H1 (cell line): ENCODE measurements at regions not wholly inside any gene's neighbourhood (a gene's known extent, or its start where the extent isn't known, plus 50 kb on each side); places are given as distances from the start of the nearest gene placed in this dataset.

Experiments used
- CTCF ChIA-PET: fragments of 300-600 bp; sonication (Branson Sonifier 250); formaldehyde crosslinking; loops from one replicate; lab custom pipeline; 2021; ENCODE audit not compliant: partially characterized antibody; lab: Charles Lee
- POLR2A ChIA-PET: fragments of 300-600 bp; sonication (Branson Sonifier 250); formaldehyde crosslinking; loops from one replicate; lab custom pipeline; 2021; ENCODE audit warnings: inconsistent platforms; ENCODE audit not compliant: partially characterized antibody; lab: Charles Lee
- DNase-seq, 2 experiments: peaks; one replicate each; pipeline versions ENCODE4 v3.0.0 to v3.0.0-alpha.2; 2010 to 2022; ENCODE audit warnings: low spot score in 2 of 2, low read depth in 1 of 2, mixed read lengths in 1 of 2
- FAIRE-seq: peaks from 2 replicates; lab custom pipeline; 2011; peaks lifted over from hg19 to GRCh38; lab: Jason Lieb, UNC
- H2AFZ ChIP-seq: 2 replicates; pipeline ENCODE4 v1.8.1; 2012; ENCODE audit warnings: low read length, inconsistent platforms
- H2AK5ac ChIP-seq: 2 replicates; pipeline ENCODE4 v1.6.1; 2013; ENCODE audit warnings: low read depth, low read length
- H2BK120ac ChIP-seq: replicated peaks from 2 replicates; pipeline ENCODE3; 2013; ENCODE audit warnings: low read depth, low read length, inconsistent platforms
- H2BK12ac ChIP-seq: 2 replicates; pipeline ENCODE4 v1.6.1; 2013; ENCODE audit warnings: low read depth, low read length
- H2BK15ac ChIP-seq: 2 replicates; pipeline ENCODE4 v1.6.1; 2013; ENCODE audit warnings: low read length
- H2BK20ac ChIP-seq: 2 replicates; pipeline ENCODE4 v1.6.1; 2013; ENCODE audit warnings: low read length
- H2BK5ac ChIP-seq: 2 replicates; pipeline ENCODE4 v1.6.1; 2013; ENCODE audit warnings: low read depth, low read length
- H3K14ac ChIP-seq: 2 replicates; pipeline ENCODE4 v1.6.1; 2013; ENCODE audit warnings: inconsistent platforms; ENCODE audit not compliant: insufficient read length
- H3K18ac ChIP-seq: 2 replicates; pipeline ENCODE4 v1.6.1; 2013; ENCODE audit warnings: low read length; ENCODE audit errors: extremely low read depth
- H3K23ac ChIP-seq: 2 replicates; pipeline ENCODE4 v1.6.1; 2013; ENCODE audit warnings: inconsistent platforms; ENCODE audit not compliant: insufficient read length
- H3K23me2 ChIP-seq: 2 replicates; pipeline ENCODE4 v1.6.1; 2013; ENCODE audit warnings: low read depth, low read length
- H3K27ac ChIP-seq: 2 replicates; pipeline ENCODE4 v1.6.1; 2011; ENCODE audit warnings: low read depth, low read length, inconsistent platforms
- H3K27me3 ChIP-seq, 4 experiments: replicated peaks in 1 of 4; 1 replicate in 1 of 4; 2 replicates in 3 of 4; pipeline versions ENCODE4 v1.6.1 to v1.8.1; 2011 to 2013; ENCODE audit warnings: low read length in 3 of 4, mild to moderate bottlenecking in 3 of 4, inconsistent platforms in 2 of 4, mixed read lengths in 2 of 4, moderate library complexity in 1 of 4; ENCODE audit not compliant: control insufficient read depth in 3 of 4, insufficient read depth in 3 of 4; ENCODE audit errors: extremely low read depth in 1 of 4
- H3K36me3 ChIP-seq, 4 experiments: 2 replicates each; pipeline versions ENCODE4 v1.6.1 to v1.8.1; 2011 to 2013; ENCODE audit warnings: mild to moderate bottlenecking in 4 of 4, low read length in 3 of 4, moderate library complexity in 2 of 4, control low read depth in 1 of 4, inconsistent platforms in 1 of 4; ENCODE audit not compliant: insufficient read depth in 4 of 4, control insufficient read depth in 2 of 4
- H3K4ac ChIP-seq: replicated peaks from 2 replicates; pipeline ENCODE3; 2013; ENCODE audit warnings: low read length, low read depth, mixed read lengths, inconsistent platforms; ENCODE audit not compliant: insufficient read length
- H3K4me1 ChIP-seq, 4 experiments: replicated peaks in 1 of 4; 1 replicate in 1 of 4; 2 replicates in 3 of 4; pipeline versions ENCODE4 v1.6.1 to v1.8.1; 2011 to 2013; ENCODE audit warnings: low read length in 3 of 4, inconsistent platforms in 2 of 4, mixed read lengths in 1 of 4; ENCODE audit not compliant: insufficient read depth in 4 of 4, control insufficient read depth in 3 of 4
- H3K4me2 ChIP-seq, 2 experiments: 2 replicates each; pipeline versions ENCODE4 v1.6.1 to v1.8.1; 2011 to 2013; ENCODE audit warnings: low read depth in 2 of 2, low read length in 2 of 2, control low read depth in 1 of 2, inconsistent platforms in 1 of 2, mild to moderate bottlenecking in 1 of 2; ENCODE audit not compliant: insufficient read depth in 1 of 2
- H3K4me3 ChIP-seq, 4 experiments: fragments of 200-600, 300-600 bp in 1 of 4; sonication (generic), shearing (Covaris generic), sonication (Bioruptor Twin) in 1 of 4; 2 replicates each; pipeline versions ENCODE4 v1.5.1 to v1.8.1; 2011 to 2016; ENCODE audit warnings: low read length in 4 of 4, low read depth in 3 of 4, control low read depth in 2 of 4, inconsistent platforms in 2 of 4, mild to moderate bottlenecking in 2 of 4, mixed read lengths in 1 of 4, moderate library complexity in 1 of 4; ENCODE audit not compliant: insufficient read depth in 2 of 4; ENCODE audit errors: extremely low read depth in 1 of 4
- H3K56ac ChIP-seq: replicated peaks from 2 replicates; pipeline ENCODE3; 2013; ENCODE audit warnings: low read depth, mild to moderate bottlenecking, mixed read lengths, low read length, inconsistent platforms; ENCODE audit not compliant: insufficient read length
- H3K79me1 ChIP-seq: 2 replicates; pipeline ENCODE4 v1.6.1; 2013; ENCODE audit warnings: low read depth, low read length, control low read depth
- H3K79me2 ChIP-seq, 2 experiments: 2 replicates each; pipeline versions ENCODE4 v1.6.1 to v1.8.1; 2012 to 2013; ENCODE audit warnings: low read length in 2 of 2, mild to moderate bottlenecking in 2 of 2, inconsistent platforms in 1 of 2; ENCODE audit not compliant: insufficient read depth in 2 of 2, control insufficient read depth in 1 of 2
- H3K9ac ChIP-seq, 4 experiments: replicated peaks in 1 of 4; 1 replicate in 1 of 4; 2 replicates in 3 of 4; pipeline versions ENCODE4 v1.6.1 to v1.8.1; 2011 to 2013; ENCODE audit warnings: low read depth in 3 of 4, low read length in 3 of 4, control low read depth in 2 of 4, mild to moderate bottlenecking in 2 of 4, moderate library complexity in 2 of 4, inconsistent platforms in 1 of 4; ENCODE audit errors: extremely low read depth in 1 of 4
- H3K9me3 ChIP-seq, 2 experiments: 2 replicates each; pipeline versions ENCODE4 v1.6.1 to v1.8.1; 2012 to 2013; ENCODE audit warnings: mild to moderate bottlenecking in 2 of 2, moderate library complexity in 2 of 2, control low read depth in 1 of 2, inconsistent platforms in 1 of 2, low read depth in 1 of 2, low read length in 1 of 2, mixed read lengths in 1 of 2; ENCODE audit not compliant: insufficient read depth in 2 of 2
- H4K20me1 ChIP-seq, 2 experiments: replicated peaks in 1 of 2; 2 replicates each; pipeline versions ENCODE3 to v1.8.1; 2011 to 2013; ENCODE audit warnings: inconsistent platforms in 2 of 2, low read length in 2 of 2, mild to moderate bottlenecking in 1 of 2; ENCODE audit not compliant: insufficient read depth in 2 of 2, control insufficient read depth in 1 of 2
- H4K5ac ChIP-seq: 2 replicates; pipeline ENCODE4 v1.6.1; 2013; ENCODE audit warnings: low read length, low read depth, mixed read lengths, inconsistent platforms; ENCODE audit not compliant: insufficient read length
- H4K8ac ChIP-seq: 2 replicates; pipeline ENCODE4 v1.8.0; 2013; ENCODE audit warnings: mild to moderate bottlenecking, moderate library complexity, low read length, inconsistent platforms; ENCODE audit not compliant: insufficient read depth; ENCODE audit errors: extremely low read depth
- H4K91ac ChIP-seq: replicated peaks from 2 replicates; pipeline ENCODE3; 2013; ENCODE audit warnings: low read length, mixed read lengths, inconsistent platforms; ENCODE audit not compliant: insufficient read length
- BCL11A ChIP-seq, 2 experiments: IDR thresholded peaks; one replicate each; pipeline ENCODE4 v1.6.1; 2011; ENCODE audit warnings: low read depth in 2 of 2, low read length in 2 of 2, mild to moderate bottlenecking in 2 of 2
- EZH2 ChIP-seq: fragments of 200-600 bp; sonication (generic); IDR thresholded peaks from 2 replicates; pipeline ENCODE4 v1.7.1; 2012; ENCODE audit warnings: low read depth, mild to moderate bottlenecking, moderate library complexity, low read length, inconsistent platforms; ENCODE audit not compliant: severe bottlenecking
- HDAC2 ChIP-seq, 2 experiments: fragments of 300-600 bp in 1 of 2; sonication (generic) in 1 of 2; IDR thresholded peaks; 2 replicates each; pipeline ENCODE4 v1.6.1; 2011 to 2012; ENCODE audit warnings: low read depth in 2 of 2, low read length in 2 of 2, mild to moderate bottlenecking in 2 of 2, moderate library complexity in 2 of 2, borderline replicate concordance in 1 of 2, inconsistent platforms in 1 of 2
- JUND ChIP-seq: IDR thresholded peaks from 2 replicates; pipeline ENCODE4 v1.6.1; 2011; ENCODE audit warnings: mild to moderate bottlenecking, improper control_type of control experiment, low read length
- POU5F1 ChIP-seq: IDR thresholded peaks from 2 replicates; pipeline ENCODE4 v1.6.1; 2011; ENCODE audit warnings: low read depth, mild to moderate bottlenecking, low read length, moderate library complexity
- RAD21 ChIP-seq, 2 experiments: IDR thresholded peaks in 1 of 2; conservative IDR thresholded peaks in 1 of 2; 2 replicates each; pipeline ENCODE4 v1.6.1; 2011; ENCODE audit warnings: low read depth in 2 of 2, low read length in 2 of 2, improper control_type of control experiment in 1 of 2, inconsistent platforms in 1 of 2, mild to moderate bottlenecking in 1 of 2, moderate library complexity in 1 of 2
- RFX5 ChIP-seq: IDR thresholded peaks from 2 replicates; pipeline ENCODE4 v1.6.1; 2011; ENCODE audit warnings: low read depth, low read length, improper control_type of control experiment, borderline replicate concordance
- RNF2 ChIP-seq: fragments of 200-900, 300-1000 bp; sonication (generic); IDR thresholded peaks from 2 replicates; pipeline ENCODE4 v1.7.1; 2016; ENCODE audit warnings: borderline replicate concordance, low read depth, mild to moderate bottlenecking, antibody characterized with exemption, low read length; ENCODE audit not compliant: poor library complexity, severe bottlenecking; ENCODE audit errors: missing control alignments
- SP4 ChIP-seq: IDR thresholded peaks from 2 replicates; pipeline ENCODE4 v1.6.1; 2012; ENCODE audit warnings: low read length, inconsistent platforms
- TBP ChIP-seq: IDR thresholded peaks from 2 replicates; pipeline ENCODE4 v1.6.1; 2011; ENCODE audit warnings: low read depth, low read length, improper control_type of control experiment
- TEAD4 ChIP-seq: IDR thresholded peaks from 2 replicates; pipeline ENCODE4 v1.6.1; 2012; ENCODE audit warnings: low read depth, low read length, inconsistent platforms, mixed read lengths
- YY1 ChIP-seq: IDR thresholded peaks from 2 replicates; pipeline ENCODE4 v1.6.1; 2011; ENCODE audit warnings: low read depth, mild to moderate bottlenecking, low read length
- ZNF274 ChIP-seq: IDR thresholded peaks from 2 replicates; pipeline ENCODE4 v1.7.0; 2012; ENCODE audit warnings: low read length, borderline replicate concordance; ENCODE audit errors: extremely low read depth
- WGBS, 2 experiments: shearing (Covaris generic) in 1 of 2; methylation state at CpG; one replicate each; pipeline versions ENCODE4 v1.1.6 to v1.1.7; 2013 to 2015; ENCODE audit warnings: low lambda C conversion rate in 2 of 2, mixed read lengths in 2 of 2, inconsistent platforms in 1 of 2, low coverage in 1 of 2, missing lambda C conversion rate in 1 of 2; ENCODE audit not compliant: insufficient replicate concordance in 2 of 2, insufficient coverage in 1 of 2, insufficient read length in 1 of 2; ENCODE audit errors: extremely low coverage in 1 of 2, missing lambda C conversion rate in 1 of 2; 5-methylcytosine and 5-hydroxymethylcytosine counted together

- FAIRE-seq (no peak), DNase-seq (no peak)
- no peak overlapping the region for H2BK5ac ChIP-seq
- H3K79me1 ChIP-seq, result 0 out of 2 replicates have a peak, but pooled peaks cover 2% of the 10 kb centered on the region
- no peak overlapping the region for H3K23ac ChIP-seq
- H3K4me2 ChIP-seq, result no peak overlapping the region
- H3K27me3 ChIP-seq, result no peaks in the 10 kb centered on the region; a peak in 1 of 7 replicates
- H3K36me3 ChIP-seq, result no peaks in the 10 kb centered on the region
- no peak overlapping the region for H2AFZ ChIP-seq
- no peak overlapping the region for H3K4ac ChIP-seq
- H4K8ac ChIP-seq, result no peak overlapping the region
- ChIA-PET CTCF (no interaction called here), POLR2A (no interaction called here)
- peaks cover 0 to 4% of the 10 kb centered on the region in 2 experiments for H4K20me1 ChIP-seq
- H4K91ac ChIP-seq, result no peak overlapping the region
- H2BK12ac ChIP-seq, result no peak overlapping the region
- H2BK20ac ChIP-seq, result no peak overlapping the region
- H2BK120ac ChIP-seq, result no peak overlapping the region
- H3K9me3 ChIP-seq, result no peaks in the 10 kb centered on the region
- H3K79me2 ChIP-seq, result no peaks in the 10 kb centered on the region
- 88% methylated on average over 9 of the region's 9 CpGs; no CpG with 5 or more reads in 1 of the 2 experiments for WGBS, 2 experiments
- no peak overlapping the region for H2AK5ac ChIP-seq
- no peak overlapping the region for H3K9ac ChIP-seq
- no peak overlapping the region for H3K4me3 ChIP-seq
- H3K23me2 ChIP-seq, result no peaks in the 10 kb centered on the region
- no peaks in the 10 kb centered on the region; a peak in 1 of 7 replicates for H3K4me1 ChIP-seq
- no peak overlapping the region for H3K18ac ChIP-seq
- H4K5ac ChIP-seq, result no peak overlapping the region
- no peak overlapping the region for H2BK15ac ChIP-seq
- no peak overlapping the region for H3K27ac ChIP-seq
- no peak overlapping the region for H3K56ac ChIP-seq
- H3K14ac ChIP-seq, result no peak overlapping the region
- TF ChIP-seq EZH2 (no peak), YY1 (no peak), HDAC2 (IDR thresholded peaks at IDR 0.05; ENCODE audit: borderline replicate concordance in 1 of 2, low read depth in 2 of 2, low read length in 2 of 2) (no peak), ZNF274 (no peak), RAD21 (IDR thresholded peaks at IDR 0.05 in 1 of 2, conservative IDR thresholded peaks at IDR 0.05 in 1 of 2; ENCODE audit: low read depth in 2 of 2, low read length in 2 of 2) (no peak), JUND (no peak), BCL11A (IDR thresholded peaks at IDR 0.05; ENCODE audit: low read depth in 2 of 2, low read length in 2 of 2) (no peak), POU5F1 (no peak), SP4 (no peak), TBP (no peak), RFX5 (no peak), TEAD4 (no peak), RNF2 (no peak)
Measured at GRCh38 chr15:27668471-27669220, 430.5 kb downstream of the OCA2 start.
